GM21528 (cell line): ENCODE measurements at regions not wholly inside any gene's neighbourhood (a gene's known extent, or its start where the extent isn't known, plus 50 kb on each side); places are given as distances from the start of the nearest gene placed in this dataset.

Experiments used
- ATAC-seq: cut with Tn5 transposase; IDR thresholded peaks from one replicate; pipeline ENCODE4 v1.9.1; 2021; ENCODE audit warnings: mild to moderate bottlenecking, moderate library complexity; ENCODE audit not compliant: unreplicated experiment, low FRiP score

GRCh38 chr6:54629131-54629530 is 217.4 kb upstream of the FAM83B start:
- no peak for ATAC-seq

GRCh38 chr6:54632984-54633565 is 213.5 kb upstream of the FAM83B start:
- ATAC-seq, result no peak

- ATAC-seq, result no peak
These were observed 213.0 kb upstream of the FAM83B start for GRCh38 chr6:54633601-54634000.

DNA sequence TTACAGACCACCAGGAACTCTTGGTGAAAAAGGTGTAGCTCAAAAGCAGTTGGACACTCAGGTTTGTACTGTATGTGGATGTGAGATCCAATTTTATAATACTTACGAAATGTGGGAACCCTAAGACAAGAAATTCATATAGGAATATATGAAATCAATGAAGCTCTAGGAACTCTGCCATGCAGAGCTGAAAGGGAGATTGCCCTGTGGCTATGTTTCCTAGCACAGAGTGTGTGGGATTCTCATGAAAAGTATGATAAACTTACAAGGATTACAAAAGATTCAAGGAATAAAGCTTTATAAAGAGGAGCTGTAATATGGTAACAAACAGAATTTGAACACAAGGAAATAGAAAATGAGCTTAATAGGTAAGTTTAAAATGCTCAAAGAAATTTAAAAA is 205.7 kb upstream of the FAM83B start:
- ATAC-seq, result no peak

- ATAC-seq, result no peak
These were observed 200.3 kb upstream of the FAM83B start for GRCh38 chr6:54646069-54646950.

DNA sequence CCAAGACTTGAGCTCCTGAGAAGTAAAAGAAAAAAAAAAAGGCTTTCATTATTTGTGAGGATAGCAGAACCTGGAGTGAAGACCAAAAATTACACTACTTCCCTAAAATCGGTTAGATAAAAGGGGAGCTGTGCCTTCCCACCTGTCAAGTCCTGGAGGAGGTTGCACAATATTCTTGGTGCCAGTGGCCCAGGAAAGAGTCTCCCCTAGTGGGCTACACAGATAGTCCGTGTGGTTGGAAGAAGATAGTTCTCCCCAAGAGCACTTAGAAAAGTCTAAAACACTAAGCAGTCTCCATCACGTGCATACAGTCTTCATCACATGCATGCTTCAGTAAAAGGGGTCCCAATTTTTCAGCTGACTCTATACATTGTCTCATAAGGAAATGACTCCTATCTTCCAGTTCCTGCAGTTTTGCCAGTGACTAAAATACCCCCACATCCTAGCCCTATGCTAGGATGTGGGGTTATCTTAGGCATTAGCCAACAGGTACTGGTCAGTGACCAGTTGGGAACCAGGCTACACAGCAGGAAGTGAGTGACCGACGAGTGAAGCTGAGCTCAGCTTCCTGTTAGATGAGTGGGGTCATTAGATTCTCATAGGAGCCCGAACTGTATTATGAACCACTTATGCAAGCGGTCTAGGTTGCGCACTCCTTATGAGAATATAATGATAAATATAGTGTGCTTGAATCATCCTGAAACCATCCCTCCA is 199.5 kb upstream of the FAM83B start:
- ATAC-seq, result no peak

DNA sequence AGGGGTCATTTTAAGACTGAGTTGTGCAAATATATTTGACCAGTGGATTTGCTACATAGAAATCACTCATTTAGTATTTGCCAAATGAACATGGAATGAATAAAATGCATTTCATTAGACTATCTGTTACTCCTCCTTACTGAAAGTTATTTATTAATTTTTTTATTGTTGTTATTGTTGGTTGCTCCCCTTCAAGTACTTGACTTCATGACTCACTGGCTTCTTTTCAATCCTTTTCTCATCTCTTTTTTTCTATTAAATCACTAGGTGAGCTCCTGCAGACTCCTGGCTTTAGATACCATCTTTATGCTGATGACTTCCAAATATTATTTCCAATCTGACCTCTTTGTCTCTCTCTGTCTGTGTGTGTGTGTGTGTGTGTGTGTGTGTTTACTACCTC is 192.2 kb upstream of the FAM83B start:
- ATAC-seq, result no peak

- no peak for ATAC-seq
These were observed 191.4 kb upstream of the FAM83B start for GRCh38 chr6:54655162-54655561.

GRCh38 chr6:54665278-54665677 is 181.3 kb upstream of the FAM83B start:
- no peak for ATAC-seq

DNA sequence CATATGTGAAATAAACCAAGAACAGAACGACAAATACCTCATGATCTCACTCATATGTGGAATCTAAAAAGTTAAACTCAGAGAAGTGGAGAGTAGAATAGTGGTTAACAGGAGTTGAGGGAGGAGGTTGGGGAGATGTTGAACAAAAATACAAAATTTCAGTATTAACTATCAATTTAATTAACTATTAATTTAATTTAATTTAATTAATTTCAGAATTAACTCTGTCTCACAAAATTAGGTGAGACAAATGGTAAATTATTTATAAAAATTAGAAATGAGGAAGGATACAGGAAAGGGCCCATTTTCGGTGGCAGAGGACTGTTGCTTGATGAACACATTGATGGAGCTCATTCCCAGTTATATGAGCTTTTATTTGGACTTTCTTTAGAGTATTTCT is 166.0 kb upstream of the FAM83B start:
- ATAC-seq, result no peak

GRCh38 chr6:54681267-54681666 is 165.3 kb upstream of the FAM83B start:
- no peak for ATAC-seq

- ATAC-seq, result no peak
These were observed 164.6 kb upstream of the FAM83B start for GRCh38 chr6:54681987-54682386.

GRCh38 chr6:54689620-54690019 is 157.0 kb upstream of the FAM83B start:
- no peak for ATAC-seq

DNA sequence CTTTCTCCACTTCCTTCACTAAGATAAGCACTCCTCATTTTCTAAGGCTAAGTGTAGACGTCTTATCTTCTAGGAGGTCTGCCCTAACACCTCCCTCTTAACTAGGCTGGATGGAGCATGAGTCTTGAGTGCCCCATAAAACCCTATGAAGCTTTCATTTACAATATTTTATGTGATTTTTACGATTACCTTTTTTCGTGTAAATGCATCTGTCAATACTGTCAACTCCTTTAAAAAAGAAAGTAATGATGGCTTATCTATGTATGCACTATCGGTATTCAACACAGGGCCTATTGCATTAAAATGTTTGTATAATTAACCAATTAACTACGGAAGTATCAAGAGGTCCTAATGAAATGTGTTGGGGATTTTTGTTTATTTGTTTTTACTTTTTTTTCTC is 156.0 kb upstream of the FAM83B start:
- no peak for ATAC-seq

DNA sequence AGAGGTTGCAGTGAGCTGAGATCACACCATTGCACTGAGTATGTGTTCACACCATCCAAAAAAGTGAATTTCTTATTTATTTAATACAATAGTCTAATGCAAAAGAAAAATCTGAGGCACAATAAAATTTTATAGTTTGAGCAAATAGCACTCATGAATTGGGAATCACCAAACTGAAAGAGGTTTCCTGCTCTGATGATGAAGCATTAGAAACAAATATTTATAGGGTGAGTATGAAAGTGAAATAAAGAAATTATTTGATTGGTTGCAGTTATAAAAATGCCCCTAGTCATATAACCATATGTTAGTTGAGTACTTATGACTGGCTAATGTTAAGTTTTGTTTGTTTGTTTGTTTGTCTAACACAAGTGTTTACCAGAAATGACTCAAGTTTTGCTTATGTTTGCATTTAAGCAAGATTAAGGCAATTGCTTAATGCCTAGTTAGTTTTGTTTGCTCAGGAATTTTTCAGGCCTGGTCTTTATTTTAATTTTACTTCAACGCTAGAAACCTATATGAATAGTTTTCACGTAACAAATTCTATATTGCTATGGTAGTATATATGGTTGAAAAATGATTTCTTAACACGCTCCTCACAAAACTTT is 151.5 kb upstream of the FAM83B start:
- ATAC-seq, result no peak

- ATAC-seq, result no peak
These were observed 150.8 kb upstream of the FAM83B start for GRCh38 chr6:54695815-54696214.

- no peak for ATAC-seq
These were observed 149.1 kb upstream of the FAM83B start for GRCh38 chr6:54697424-54697823.

DNA sequence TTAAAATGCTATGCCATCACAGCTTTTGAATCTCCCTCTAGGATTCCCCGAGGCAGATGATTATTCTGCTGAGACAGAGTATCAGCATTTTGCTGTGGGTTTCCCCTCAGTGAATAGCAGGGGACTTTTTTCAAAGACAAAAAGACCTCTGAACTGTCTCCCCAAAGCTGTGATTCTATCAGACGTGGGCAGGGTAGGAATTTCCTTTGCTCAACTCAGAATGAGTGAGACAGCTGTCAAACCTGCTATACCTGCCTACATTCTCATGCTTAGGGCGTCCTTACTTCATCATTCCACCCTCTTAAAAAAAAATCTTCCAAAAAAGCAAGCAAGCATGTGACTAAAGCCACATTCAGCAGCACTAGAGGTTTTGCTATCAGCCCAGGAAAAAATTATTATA is 147.6 kb upstream of the FAM83B start:
- no peak for ATAC-seq

GRCh38 chr6:54700158-54700557 is 146.4 kb upstream of the FAM83B start:
- no peak for ATAC-seq

GRCh38 chr6:54702772-54703171 is 143.8 kb upstream of the FAM83B start:
- ATAC-seq, result no peak

GRCh38 chr6:54706391-54706790 is 140.2 kb upstream of the FAM83B start:
- ATAC-seq, result no peak
